Limb (tissue), 2 donors: ENCODE measurements at regions not wholly inside any gene's neighbourhood (a gene's known extent, or its start where the extent isn't known, plus 50 kb on each side); places are given as distances from the start of the nearest gene placed in this dataset.

Experiments used
- DNase-seq, 2 donors: peaks; one replicate each; pipeline ENCODE4 v3.0.0-alpha.2; 2016; ENCODE audit errors: extremely low spot score in 2 of 2

GRCh38 chr6:14798996-14799588 is 446.8 kb upstream of the JARID2 start:
- no peak for DNase-seq

GRCh38 chr6:14799928-14800327 is 445.9 kb upstream of the JARID2 start:
- peak in 1 of 2 donors; percentile 67 for DNase-seq

GRCh38 chr6:14802514-14803160 is 443.2 kb upstream of the JARID2 start:
- no peak for DNase-seq

- DNase-seq = no peak
These were observed 441.7 kb upstream of the JARID2 start for GRCh38 chr6:14804001-14804784.

- DNase-seq = peak; percentile 78 to 87
These were observed 441.1 kb upstream of the JARID2 start for GRCh38 chr6:14804785-14805210.

- DNase-seq = no peak
These were observed 439.8 kb upstream of the JARID2 start for GRCh38 chr6:14806101-14806500.

GRCh38 chr6:14807130-14807529 is 438.7 kb upstream of the JARID2 start:
- no peak for DNase-seq

- no peak for DNase-seq
These were observed 437.9 kb upstream of the JARID2 start for GRCh38 chr6:14807971-14808370.

- no peak for DNase-seq
These were observed 435.8 kb upstream of the JARID2 start for GRCh38 chr6:14810021-14810420.

- no peak for DNase-seq
These were observed 434.0 kb upstream of the JARID2 start for GRCh38 chr6:14811775-14812428.

GRCh38 chr6:14814016-14814415 is 431.9 kb upstream of the JARID2 start:
- no peak for DNase-seq

- no peak for DNase-seq
These were observed 429.6 kb upstream of the JARID2 start for GRCh38 chr6:14816116-14816859.

- DNase-seq = no peak
These were observed 428.8 kb upstream of the JARID2 start for GRCh38 chr6:14817074-14817473.

GRCh38 chr6:14818422-14818884 is 427.4 kb upstream of the JARID2 start:
- no peak for DNase-seq

GRCh38 chr6:14819001-14819400 is 426.9 kb upstream of the JARID2 start:
- no peak for DNase-seq

GRCh38 chr6:14819840-14820420 is 425.9 kb upstream of the JARID2 start:
- no peak for DNase-seq

GRCh38 chr6:14822012-14822553 is 423.8 kb upstream of the JARID2 start:
- DNase-seq = no peak

GRCh38 chr6:14822679-14823078 is 423.2 kb upstream of the JARID2 start:
- no peak for DNase-seq

GRCh38 chr6:14824060-14824459 is 421.8 kb upstream of the JARID2 start:
- DNase-seq = no peak

GRCh38 chr6:14824484-14825275 is 421.2 kb upstream of the JARID2 start:
- peak in 1 of 2 donors; percentile 42 for DNase-seq
